Calu3 (cell line): ENCODE measurements at regions not wholly inside any gene's neighbourhood (a gene's known extent, or its start where the extent isn't known, plus 50 kb on each side); places are given as distances from the start of the nearest gene placed in this dataset.

Source experiments
- BruUV-seq: library from RNA; stranded (reverse); fragments of 400-500 nt; replicated peaks from 2 replicates; lab custom pipeline; 2021; lab: Mats Ljungman, UMichigan
- CTCF ChIA-PET: fragments of 300-600 bp; sonication (Branson Sonifier 250); formaldehyde crosslinking; loops from one replicate; lab custom pipeline; 2022; ENCODE audit warnings: antibody characterized with exemption; lab: Charles Lee
- DNase-seq: peaks from one replicate; pipeline ENCODE4 v3.0.0; 2022
- H3K27ac Mint-ChIP-seq: one replicate; pipeline ENCODE4 v1.8.0; 2022; ENCODE audit warnings: mixed read lengths; ENCODE audit not compliant: unreplicated experiment
- H3K27me3 Mint-ChIP-seq: one replicate; pipeline ENCODE4 v1.8.0; 2022; ENCODE audit warnings: mixed read lengths; ENCODE audit not compliant: unreplicated experiment
- H3K36me3 Mint-ChIP-seq: one replicate; pipeline ENCODE4 v1.8.0; 2022; ENCODE audit warnings: mild to moderate bottlenecking, moderate library complexity, mixed read lengths; ENCODE audit not compliant: insufficient read depth, unreplicated experiment
- H3K4me1 Mint-ChIP-seq: one replicate; pipeline ENCODE4 v1.8.0; 2022; ENCODE audit warnings: mild to moderate bottlenecking, low read depth, mixed read lengths; ENCODE audit not compliant: unreplicated experiment
- H3K4me3 Mint-ChIP-seq: one replicate; pipeline ENCODE4 v1.8.0; 2022; ENCODE audit warnings: mild to moderate bottlenecking, low read depth, moderate library complexity, mixed read lengths; ENCODE audit not compliant: unreplicated experiment
- H3K9me3 Mint-ChIP-seq: one replicate; pipeline ENCODE4 v1.8.0; 2022; ENCODE audit warnings: low read depth, mixed read lengths; ENCODE audit not compliant: unreplicated experiment
- intact Hi-C: fragments of 100-400 bp; cut with micrococcal nuclease; formaldehyde crosslinking; loops from one replicate; pipeline ENCODE4 v1.10.0; 2022; ENCODE audit not compliant: unreplicated experiment
- TF ChIP-seq, protein P1 (sequence below): fragments of 200-600 bp; IDR thresholded peaks from one replicate; pipeline ENCODE4 v1.8.0; 2022; ENCODE audit warnings: antibody characterized with exemption; ENCODE audit not compliant: unreplicated experiment

DNA sequence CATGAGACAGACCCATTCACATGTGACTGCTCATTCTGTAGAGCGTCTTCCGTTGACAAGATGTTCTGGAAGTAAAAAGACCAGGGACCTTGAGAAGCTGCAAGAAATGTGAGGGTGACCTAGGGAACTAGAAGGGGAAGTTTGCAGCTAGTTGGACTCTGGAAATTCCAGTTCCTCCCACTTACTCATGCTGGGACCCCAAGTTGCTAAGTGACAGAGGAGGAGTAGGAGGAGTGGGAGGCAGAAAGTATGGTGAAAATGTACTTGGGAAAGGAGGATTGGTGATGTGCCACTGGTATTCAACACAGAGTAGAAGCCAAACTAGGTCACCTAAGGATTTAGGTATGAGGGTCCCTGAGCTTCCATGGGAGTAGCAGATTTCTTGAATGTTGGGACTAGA, 132.4 kb downstream of the KCNA5 start:
- CTCF ChIA-PET, result no interaction called here
- H3K27me3 Mint-ChIP-seq, result peaks cover 17% of the 10 kb centered on the region

DNA sequence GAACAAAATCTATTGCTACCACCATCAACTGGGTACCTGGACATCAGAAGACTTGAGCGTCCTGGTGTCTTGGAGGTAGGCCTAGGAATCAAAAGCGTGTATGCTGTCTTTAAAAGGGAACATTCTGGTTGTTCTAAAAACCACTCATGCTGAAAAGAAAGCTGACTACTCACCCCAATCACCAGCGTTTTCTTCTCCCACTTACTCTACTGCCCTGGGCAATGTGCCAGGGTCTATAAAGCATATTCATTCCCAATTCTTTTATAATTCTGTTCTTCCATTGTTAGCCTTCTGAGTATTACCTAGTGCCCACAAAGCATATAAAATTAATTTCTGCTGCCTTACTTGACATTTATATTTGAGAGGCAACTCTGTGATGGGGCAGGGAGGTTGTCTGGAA, 133.4 kb downstream of the KCNA5 start:
- DNase-seq, result no peak
- intact Hi-C loops, result loop anchor here (10.0 kb wide), 1 partner anchor 468 kb away; no protein-coding TSS in a partner anchor
- TF ChIP-seq, protein P1, sequence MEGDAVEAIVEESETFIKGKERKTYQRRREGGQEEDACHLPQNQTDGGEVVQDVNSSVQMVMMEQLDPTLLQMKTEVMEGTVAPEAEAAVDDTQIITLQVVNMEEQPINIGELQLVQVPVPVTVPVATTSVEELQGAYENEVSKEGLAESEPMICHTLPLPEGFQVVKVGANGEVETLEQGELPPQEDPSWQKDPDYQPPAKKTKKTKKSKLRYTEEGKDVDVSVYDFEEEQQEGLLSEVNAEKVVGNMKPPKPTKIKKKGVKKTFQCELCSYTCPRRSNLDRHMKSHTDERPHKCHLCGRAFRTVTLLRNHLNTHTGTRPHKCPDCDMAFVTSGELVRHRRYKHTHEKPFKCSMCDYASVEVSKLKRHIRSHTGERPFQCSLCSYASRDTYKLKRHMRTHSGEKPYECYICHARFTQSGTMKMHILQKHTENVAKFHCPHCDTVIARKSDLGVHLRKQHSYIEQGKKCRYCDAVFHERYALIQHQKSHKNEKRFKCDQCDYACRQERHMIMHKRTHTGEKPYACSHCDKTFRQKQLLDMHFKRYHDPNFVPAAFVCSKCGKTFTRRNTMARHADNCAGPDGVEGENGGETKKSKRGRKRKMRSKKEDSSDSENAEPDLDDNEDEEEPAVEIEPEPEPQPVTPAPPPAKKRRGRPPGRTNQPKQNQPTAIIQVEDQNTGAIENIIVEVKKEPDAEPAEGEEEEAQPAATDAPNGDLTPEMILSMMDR, result no peak
- BruUV-seq, result no TSS peak
- H3K9me3 Mint-ChIP-seq, result peaks cover 4% of the 10 kb centered on the region
- H3K4me3 Mint-ChIP-seq, result no peak overlapping the region
- no peaks in the 10 kb centered on the region for H3K36me3 Mint-ChIP-seq
- no peaks in the 10 kb centered on the region for H3K4me1 Mint-ChIP-seq
- H3K27me3 Mint-ChIP-seq, result peaks cover 17% of the 10 kb centered on the region
- H3K27ac Mint-ChIP-seq, result no peak overlapping the region
- CTCF ChIA-PET, result no interaction called here

More for the DNA sequence above, 132.4 kb downstream of the KCNA5 start:
- Mint-ChIP-seq H3K4me3 (no peak overlapping the region), H3K9me3 (peaks cover 4% of the 10 kb centered on the region), H3K27ac (no peak overlapping the region), H3K4me1 (no peaks in the 10 kb centered on the region), H3K36me3 (no peaks in the 10 kb centered on the region)
- intact Hi-C loops, result loop anchor here (10.0 kb wide), 1 partner anchor 469 kb away; no protein-coding TSS in a partner anchor
- no peak for DNase-seq
- no TSS peak for BruUV-seq
- TF ChIP-seq, protein P1, result no peak

DNA sequence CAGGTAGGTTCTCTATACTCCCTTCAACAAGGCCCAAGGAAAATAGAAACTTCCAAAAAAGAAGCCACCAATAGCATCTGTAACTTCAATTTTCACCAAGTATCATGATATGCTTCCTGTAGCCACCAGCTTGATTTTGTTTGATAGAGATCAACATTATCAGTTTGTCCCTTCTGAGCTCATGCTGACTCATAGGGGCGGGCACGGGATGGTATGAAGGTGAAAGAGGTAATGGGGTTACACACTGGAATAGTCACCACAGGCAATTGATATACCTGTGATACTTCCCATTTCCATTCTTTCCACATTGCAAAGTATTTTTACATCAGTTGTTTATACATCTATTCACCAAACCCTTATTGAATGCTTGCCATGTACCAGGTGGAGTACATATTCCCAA, 134.1 kb downstream of the KCNA5 start:
- no peak for DNase-seq
- H3K27me3 Mint-ChIP-seq, result peaks cover 12% of the 10 kb centered on the region
- intact Hi-C loops, result loop anchor here (10.0 kb wide), 1 partner anchor 467 kb away; no protein-coding TSS in a partner anchor
- TF ChIP-seq, protein P1, result no peak
- H3K36me3 Mint-ChIP-seq, result no peaks in the 10 kb centered on the region
- H3K4me1 Mint-ChIP-seq, result no peaks in the 10 kb centered on the region
- H3K4me3 Mint-ChIP-seq, result no peak overlapping the region
- H3K9me3 Mint-ChIP-seq, result peaks cover 7% of the 10 kb centered on the region
- no TSS peak for BruUV-seq
- CTCF ChIA-PET, result no interaction called here
- no peak overlapping the region for H3K27ac Mint-ChIP-seq

DNA sequence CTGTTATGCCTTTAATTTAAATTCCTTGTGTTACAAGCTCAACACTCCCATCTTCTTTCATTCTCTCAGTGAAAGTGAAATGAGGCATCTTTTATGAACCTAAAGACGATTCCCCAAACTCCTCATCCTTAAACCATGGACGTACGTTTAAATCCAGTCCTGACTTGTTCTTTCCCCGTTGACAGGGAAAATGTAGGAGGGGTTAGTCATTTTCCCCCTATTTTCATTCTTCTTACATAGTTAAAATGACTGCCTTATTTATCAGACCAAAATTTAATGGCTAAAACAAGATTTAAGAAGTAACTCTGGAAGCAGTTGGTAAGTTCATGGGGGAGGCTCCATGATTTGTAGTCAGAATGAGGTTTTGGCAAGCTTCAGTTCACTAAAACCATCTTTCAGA, 134.9 kb downstream of the KCNA5 start:
- Mint-ChIP-seq H3K9me3 (peaks cover 5% of the 10 kb centered on the region), H3K27me3 (peaks cover 3% of the 10 kb centered on the region), H3K36me3 (no peaks in the 10 kb centered on the region), H3K4me1 (no peaks in the 10 kb centered on the region), H3K4me3 (no peak overlapping the region), H3K27ac (no peak overlapping the region)
- CTCF ChIA-PET, result no interaction called here
- DNase-seq, result no peak
- intact Hi-C loops, result loop anchor here (10.0 kb wide), 1 partner anchor 466 kb away; no protein-coding TSS in a partner anchor
- BruUV-seq, result no TSS peak
- TF ChIP-seq, protein P1, result no peak
